Stimulated activated CD8-positive, alpha-beta memory T cell treated with anti-CD3 and anti-CD28 coated beads, Interleukin-2, amount 100 ng/mL, for 48 hours (primary cell): ENCODE measurements at regions not wholly inside any gene's neighbourhood (a gene's known extent, or its start where the extent isn't known, plus 50 kb on each side); places are given as distances from the start of the nearest gene placed in this dataset.

ENCODE experiments used
- DNase-seq, 2 donors: peaks; one replicate each; pipeline ENCODE4 v3.0.0-alpha.2; 2020; ENCODE audit warnings: low read depth in 2 of 2

GRCh38 chr2:207236156-207236935 lies 70.6 kb upstream of the KLF7 start:
- DNase-seq = no peak

DNA sequence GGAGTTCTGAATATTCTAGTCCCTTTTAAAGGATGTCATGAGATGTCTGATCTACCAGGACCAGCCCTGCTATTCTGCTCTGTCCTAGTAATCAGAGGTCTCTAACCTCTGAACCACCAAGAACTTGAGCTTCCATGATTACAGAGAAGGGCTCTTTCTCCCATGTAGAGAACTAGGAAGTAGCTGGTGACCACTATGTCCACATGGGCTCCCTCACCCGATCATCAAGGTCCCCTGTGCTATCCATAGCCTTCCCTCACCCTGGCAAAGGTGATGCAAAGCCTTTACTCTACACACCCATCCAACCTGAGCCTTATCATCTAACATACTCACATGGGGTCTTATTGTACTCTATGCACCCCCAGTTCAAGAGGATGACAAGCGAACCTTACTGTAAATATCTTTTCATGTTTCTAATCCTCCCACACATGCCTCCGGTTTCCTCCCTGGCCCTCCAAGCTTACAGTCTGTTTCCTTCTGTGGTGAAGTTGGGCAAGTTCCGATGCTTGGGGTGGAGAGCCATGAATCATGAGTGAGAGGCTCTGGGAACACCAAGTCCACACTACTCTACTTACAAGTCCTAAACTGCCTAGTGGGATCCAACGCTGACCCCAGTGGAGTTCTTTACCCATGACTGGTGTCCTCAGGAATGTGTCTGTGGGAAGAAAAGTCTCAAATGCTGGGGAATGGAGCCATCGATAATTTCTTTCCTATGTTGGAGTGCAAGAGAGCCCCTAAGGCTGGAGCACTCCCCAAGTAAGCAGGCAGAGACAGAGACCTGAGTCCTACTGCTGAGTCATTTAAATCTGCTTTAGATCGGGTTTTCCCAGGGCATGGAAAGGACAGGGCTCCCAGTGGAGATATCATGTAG lies 73.3 kb upstream of the KLF7 start:
- no peak for DNase-seq

- no peak for DNase-seq
Measured at GRCh38 chr2:207239754-207240494, 74.2 kb upstream of the KLF7 start.

GRCh38 chr2:207240649-207241048 lies 74.9 kb upstream of the KLF7 start:
- no peak for DNase-seq

DNA sequence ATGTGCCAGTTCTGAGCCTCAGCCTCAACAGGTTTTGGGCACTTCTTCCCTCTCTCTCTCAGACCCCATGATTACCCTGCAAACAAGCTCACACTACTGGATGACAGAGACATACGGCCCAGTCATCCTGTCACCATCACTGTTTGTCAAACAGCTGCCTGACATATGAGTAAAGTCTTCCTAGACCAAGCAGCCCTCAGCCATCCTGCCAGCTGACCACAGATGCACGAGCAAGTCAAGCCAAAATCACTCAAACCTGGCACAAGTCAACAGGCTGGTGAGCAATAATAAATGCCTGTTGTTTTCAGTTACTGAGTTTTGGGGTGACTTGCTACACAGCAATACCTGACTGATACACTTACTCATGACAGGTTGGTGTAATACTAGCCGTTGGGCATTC lies 75.5 kb upstream of the KLF7 start:
- peak; percentile 14 to 41 for DNase-seq

DNA sequence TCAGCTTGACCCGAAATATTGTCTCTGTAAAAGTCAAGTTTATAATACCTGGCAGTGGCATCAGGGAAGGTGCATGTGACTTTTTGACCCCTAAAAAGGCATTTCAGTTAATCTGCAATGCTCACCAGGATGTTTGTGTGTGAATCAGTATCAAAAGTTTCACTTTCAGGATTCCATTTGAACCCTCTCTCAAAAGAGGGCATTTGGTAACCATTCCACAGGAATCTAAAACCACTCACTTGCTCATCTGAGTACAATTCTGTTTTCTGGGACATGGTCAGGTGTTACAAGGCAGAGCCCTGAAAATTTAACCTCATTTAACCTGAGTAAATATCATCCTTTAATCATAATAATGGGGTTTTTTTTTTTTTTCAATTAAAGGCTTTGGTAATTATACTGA lies 77.9 kb upstream of the KLF7 start:
- no peak for DNase-seq

DNA sequence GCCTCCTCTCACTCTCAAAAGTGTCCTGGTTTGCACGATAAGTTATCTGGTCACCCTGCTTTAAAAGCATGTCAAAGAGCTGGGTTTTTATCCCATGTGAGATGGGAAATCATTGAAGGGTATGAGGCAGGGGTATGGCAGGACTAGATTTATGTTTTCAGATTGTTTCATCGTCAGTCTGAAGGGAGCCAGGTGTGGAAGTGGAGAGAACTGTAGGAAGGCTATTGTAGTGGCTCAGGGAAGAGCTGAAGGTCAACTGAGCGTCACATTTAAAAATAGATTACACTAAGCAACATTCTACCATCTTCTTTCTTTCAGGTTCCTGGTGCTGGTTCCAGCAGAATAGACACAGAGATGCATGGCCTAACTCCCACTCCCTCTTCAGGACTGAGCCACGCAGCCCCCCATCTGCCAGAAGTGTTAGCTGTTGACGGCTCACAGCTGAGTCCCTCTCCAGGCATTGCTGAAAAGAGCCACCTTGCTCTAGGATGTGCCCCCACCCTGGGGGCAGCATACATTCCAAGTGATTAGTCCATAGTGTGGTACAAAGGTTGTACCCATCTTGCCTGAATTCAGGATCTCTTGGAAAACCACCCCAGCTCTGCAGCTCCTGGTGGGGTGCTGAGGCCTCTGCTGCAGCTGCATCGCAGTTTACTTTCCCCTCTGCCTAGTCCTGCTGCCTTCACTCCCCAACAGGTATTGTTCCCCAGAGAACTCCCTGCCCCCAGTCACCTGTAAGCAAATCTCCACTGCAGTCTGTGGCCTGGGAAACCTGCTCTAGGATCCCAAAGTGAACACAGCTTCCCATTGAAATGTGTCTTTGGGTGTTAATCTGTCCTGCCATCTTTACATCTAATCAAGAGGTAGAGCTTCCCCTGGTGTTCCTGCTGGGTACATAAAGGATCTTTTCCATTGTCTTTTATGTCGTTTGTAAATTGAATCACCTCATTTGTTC lies 79.5 kb upstream of the KLF7 start:
- DNase-seq = no peak

DNA sequence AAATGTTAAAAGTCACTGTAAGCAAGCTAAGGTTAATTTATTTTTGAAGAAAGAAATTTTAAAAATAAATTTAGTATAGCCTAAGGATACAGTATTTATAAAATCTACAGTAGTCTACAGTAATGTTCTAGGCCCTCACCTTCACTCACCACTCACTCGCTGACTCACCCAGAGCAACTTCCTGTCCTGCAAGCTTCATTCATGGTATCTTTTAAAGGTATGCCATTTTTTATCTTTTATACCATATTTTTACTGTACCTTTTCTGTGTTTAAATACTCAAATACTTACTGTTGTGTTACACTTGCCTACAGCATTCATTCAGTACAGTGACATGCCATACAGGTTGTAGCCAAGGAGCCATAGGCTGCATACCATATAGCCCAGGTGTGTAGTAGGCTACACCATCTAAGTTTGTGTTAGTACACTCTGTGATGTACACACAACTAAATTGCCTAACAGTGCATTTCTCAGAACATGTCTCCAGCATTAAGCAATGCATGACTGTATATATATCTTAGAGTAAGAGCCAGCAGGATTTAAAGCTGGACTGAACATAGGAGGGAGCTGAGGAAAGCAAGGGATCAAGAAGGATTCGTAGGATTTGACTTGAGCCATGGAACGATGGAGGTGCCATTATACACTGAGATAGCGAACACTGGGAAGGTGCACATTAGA lies 83.1 kb upstream of the KLF7 start:
- no peak for DNase-seq

DNA sequence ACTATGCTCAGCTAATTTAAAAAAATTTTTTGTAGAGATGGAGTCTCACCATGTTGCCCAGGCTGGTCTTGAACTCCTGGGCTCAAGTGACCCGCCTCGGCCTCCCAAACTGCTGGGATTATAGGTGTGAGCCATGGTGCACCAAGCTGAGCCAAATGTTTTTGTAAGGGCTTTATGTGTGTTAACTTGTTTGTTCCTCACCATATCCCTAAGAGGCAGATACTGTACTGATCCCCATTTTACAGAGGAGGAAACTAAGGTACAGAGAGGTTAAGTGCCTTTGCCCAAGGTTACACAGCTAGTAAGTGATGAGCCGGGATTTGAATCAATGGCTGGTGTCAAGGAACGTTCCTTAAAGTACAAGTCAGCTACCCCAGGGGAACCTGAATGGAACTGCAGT lies 85.3 kb upstream of the KLF7 start:
- no peak for DNase-seq

DNA sequence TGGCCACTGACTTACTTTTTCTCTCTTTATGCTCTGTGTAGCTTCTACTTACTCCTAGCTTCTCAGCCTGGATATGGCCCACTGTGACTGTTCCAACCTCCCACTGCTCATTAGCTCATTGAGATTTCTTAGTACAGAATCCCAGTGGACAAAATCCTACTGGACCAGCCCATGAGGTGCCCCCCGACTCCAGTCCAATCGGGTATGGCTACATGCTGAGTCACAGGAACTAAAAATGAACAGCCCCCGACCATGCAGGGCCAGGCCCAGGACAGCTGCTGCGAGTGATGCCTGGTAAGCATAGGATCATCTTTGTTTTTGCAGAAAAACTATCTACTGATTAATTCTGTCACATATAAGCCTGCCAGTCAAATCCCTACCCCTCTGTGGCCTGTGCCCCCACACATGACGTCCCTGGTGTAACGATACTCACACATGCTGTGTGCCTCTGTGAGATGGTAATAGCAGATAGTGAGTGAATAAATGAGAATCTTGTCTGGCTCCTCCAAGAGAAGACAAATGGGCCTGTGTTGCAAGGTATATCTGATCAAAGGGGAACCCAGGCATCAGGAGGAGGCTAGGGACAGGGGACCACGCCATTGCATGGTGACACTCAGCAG lies 85.9 kb upstream of the KLF7 start:
- peak in 1 of 2 donors; percentile 53 for DNase-seq

GRCh38 chr2:207252416-207252815 lies 86.7 kb upstream of the KLF7 start:
- DNase-seq = no peak

GRCh38 chr2:207252979-207253645 lies 87.4 kb upstream of the KLF7 start:
- no peak for DNase-seq

- DNase-seq = no peak
Measured at GRCh38 chr2:207253666-207254345, 88.1 kb upstream of the KLF7 start.

DNA sequence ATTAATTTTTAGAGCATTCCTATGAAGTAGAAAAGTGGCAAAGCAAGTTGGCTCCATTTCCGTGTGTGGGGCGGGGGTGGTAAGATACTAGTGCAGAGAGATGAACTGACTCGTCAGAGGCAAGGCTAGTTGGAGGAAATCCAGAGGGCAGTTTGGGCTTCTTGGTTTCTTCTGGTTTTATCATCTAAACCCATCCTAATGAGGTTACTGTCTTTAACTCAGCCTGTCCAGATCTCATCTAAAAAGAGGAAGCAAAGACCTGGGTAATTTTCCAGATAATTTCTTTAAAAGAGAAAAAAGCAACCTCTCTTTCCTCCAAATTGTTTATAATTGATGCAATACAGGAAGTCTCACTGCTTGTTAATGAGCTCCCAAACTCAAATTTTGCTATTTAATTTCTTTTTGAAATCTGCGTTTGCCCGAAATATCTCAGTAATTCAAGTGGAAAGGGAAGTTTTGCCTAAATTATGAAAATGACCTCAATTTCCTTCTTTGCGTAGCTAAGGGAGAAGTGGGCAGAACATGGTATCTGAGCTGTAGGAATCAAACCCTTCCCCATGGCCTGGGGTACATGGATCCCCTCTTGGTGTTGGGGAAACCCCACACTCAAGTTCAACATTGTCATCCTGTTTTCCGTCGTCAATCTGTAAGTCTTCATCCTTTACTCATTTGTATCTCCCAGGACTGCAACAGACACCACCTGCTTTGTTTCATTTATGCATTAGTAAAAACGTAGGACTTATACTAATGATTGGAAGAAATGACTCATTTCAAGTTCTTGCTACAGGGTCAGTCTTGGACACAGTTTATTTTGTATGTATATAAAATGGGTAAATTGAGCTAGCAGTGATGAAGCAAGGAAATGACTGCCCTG lies 89.1 kb upstream of the KLF7 start:
- no peak for DNase-seq

GRCh38 chr2:207255565-207256470 lies 90.1 kb upstream of the KLF7 start:
- no peak for DNase-seq

DNA sequence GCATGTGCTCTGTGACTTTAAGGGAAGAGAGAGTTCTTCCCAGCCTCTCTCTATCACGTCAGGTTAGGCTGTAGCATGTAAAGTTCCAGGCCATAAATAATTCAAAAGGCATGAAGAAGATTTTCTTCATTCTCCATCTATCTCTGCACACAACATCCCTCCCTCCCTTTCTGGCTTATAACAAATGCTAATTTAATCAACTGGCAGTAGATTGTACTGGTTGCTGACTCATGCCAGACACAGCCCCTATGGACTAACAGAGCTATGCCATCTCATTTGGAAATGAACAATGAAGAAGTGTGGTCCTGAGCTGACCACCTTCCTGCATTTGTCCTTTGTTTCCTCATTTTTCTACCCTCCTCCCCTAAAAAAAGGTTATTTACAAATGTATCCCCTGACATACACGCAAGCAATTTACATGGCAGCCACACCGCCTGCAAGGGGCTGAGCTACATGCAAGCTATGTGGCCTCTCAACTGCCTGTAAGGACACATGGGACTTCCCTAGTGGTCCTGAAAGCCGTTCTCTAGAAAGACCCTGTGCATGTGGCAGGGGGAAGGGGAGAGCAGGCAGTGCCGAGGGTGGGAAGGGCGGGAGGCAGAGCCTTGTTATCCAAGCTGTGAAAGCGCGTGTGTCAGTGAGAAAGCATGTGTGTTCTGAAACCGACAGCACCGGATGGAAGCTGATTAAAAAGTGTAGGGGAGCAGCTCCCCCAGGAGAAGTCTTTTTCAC lies 90.9 kb upstream of the KLF7 start:
- DNase-seq = no peak
